GM18907 (cell line): ENCODE measurements at regions not wholly inside any gene's neighbourhood (a gene's known extent, or its start where the extent isn't known, plus 50 kb on each side); places are given as distances from the start of the nearest gene placed in this dataset.
"Not testable (repeated sequence)": the region's sequence is repeated elsewhere in the genome, so short reads cannot be mapped to it uniquely, and the experiment has no call there.

Experiments
- ATAC-seq: cut with Tn5 transposase; IDR thresholded peaks from one replicate; pipeline ENCODE4 v1.9.1; 2021; ENCODE audit warnings: mild to moderate bottlenecking, moderate library complexity; ENCODE audit not compliant: unreplicated experiment

- no peak for ATAC-seq
These were observed 140.1 kb upstream of the JCAD start for GRCh38 chr10:30199376-30200016.

GRCh38 chr10:30197186-30197585 lies 137.8 kb upstream of the JCAD start:
- no peak for ATAC-seq

- not testable (repeated sequence) for ATAC-seq
These were observed 137.2 kb upstream of the JCAD start for GRCh38 chr10:30196559-30196958.

- no peak for ATAC-seq
These were observed 133.6 kb upstream of the JCAD start for GRCh38 chr10:30192846-30193608.

DNA sequence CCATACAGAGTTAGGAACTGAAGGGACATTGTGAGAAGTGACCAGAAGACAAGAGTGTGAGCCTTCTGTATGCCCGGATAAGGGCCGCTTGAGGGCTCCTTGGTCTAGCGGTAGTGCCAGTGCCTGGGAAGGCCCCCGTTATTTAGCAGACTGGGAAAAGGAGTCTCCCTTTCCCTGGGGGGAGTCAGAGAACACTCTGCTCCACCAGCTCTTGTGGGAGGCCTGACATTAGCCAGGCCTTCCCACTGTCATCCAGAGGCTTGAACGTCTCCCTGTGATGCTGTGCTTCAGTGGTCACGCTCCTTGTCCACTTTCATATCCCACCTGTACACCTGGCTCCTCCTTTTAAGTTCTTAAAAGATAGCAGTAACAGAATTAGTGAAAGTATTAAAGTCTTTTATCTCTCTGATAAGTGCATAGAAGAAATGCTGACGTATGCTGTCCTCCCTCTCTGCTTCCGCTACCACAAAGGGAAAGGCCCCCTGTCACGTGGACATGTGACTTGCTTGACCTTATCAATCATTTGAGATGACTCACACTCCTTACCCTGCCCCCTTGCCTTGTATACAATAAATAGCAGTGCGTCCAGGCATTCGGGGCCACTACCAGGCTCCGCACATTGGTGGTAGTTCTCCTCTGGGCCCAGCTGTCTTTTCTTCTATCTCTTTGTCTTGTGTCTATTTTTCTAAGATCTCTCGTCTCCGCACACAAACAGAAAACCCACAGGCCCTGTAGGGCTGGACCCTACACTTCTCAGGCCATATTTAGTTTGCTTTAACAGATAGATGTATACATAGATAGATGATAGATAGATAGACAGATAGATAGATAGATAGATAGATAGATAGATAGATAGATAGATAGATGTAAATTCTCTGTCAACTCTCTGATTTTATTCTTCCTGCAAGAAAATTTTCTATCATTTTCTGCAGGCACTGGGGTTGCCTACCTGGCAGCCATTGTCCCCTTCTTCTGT lies 131.5 kb upstream of the JCAD start:
- no peak for ATAC-seq

- ATAC-seq, result no peak
These were observed 129.8 kb upstream of the JCAD start for GRCh38 chr10:30189238-30189580.

- no peak for ATAC-seq
These were observed 129.3 kb upstream of the JCAD start for GRCh38 chr10:30188556-30189237.

- no peak for ATAC-seq
These were observed 128.7 kb upstream of the JCAD start for GRCh38 chr10:30188101-30188500.

DNA sequence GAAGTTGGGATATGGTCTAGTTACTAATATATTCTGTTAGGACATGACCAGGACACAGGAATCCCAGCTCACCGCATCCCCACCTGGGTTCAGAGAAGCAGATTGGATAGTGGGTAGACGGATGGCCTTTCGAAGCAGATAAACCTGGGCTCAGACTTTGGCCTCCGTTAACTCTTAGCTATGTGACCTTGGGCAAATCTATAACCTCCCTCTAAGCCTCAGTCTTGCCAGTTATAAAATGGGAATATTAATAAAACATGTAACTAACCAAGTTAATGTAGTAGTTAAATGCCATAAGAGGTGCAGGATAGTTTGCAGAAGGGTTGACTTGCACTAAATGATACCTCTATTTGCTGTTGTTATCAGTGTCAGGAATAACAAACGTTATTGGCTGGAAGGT lies 127.6 kb upstream of the JCAD start:
- peak; percentile 13 for ATAC-seq

- ATAC-seq, result peak; percentile 51
These were observed 127.0 kb upstream of the JCAD start for GRCh38 chr10:30186371-30186875.

DNA sequence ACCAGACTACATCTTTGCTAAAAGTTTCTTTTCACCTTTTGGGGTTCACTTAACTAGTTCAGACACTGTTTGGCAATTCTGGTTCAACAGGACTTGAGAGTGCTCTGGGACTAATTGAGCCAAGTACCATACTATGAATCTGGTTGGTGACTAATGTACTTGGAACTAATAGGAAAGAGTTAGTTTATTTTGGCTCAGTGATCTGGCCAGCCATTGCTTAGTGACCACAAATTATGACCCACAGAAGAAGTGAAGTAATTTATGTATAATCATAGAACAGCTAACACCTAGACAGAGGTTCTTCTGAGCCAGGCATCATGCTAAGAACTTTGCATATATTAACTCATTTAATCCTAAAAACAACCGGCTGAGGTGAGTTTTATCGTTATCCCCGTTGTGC lies 126.5 kb upstream of the JCAD start:
- no peak for ATAC-seq

DNA sequence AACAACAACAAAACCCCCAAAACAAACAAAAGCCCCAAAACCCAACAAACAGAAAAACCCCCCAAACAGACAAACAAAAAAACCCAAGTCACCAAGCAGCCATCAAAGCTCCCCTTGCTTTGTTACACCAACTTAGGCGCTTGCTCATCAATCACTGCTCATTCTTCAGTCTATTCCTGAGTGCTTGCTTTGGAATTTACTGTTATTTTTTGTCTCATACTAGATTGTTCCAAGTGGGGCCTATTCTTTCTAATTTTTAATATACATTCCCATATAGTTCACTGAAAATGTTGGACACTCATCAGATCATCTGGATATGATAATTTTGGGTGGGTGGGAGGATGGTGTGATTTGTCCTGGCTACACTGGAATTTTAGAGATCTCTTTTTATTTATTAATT lies 126.0 kb upstream of the JCAD start:
- ATAC-seq, result no peak

GRCh38 chr10:30184397-30185033 lies 125.1 kb upstream of the JCAD start:
- ATAC-seq, result no peak

DNA sequence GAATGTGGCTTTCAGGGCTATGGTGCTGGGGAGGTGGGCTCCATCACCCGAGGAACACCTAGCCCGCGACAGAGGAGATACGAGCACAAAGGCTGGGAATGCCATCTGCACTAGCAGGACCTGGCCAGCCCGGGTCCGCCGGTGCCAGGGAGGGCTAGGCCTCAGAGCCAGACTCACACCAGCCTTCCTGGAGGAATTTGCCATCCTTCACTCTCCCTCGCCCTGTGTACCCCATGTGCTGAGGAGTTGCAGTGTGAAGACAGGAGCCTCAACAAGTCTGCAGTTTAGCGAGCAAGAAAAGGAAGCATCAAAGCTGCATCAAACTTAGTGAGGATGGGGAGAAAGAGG lies 123.6 kb upstream of the JCAD start:
- no peak for ATAC-seq

DNA sequence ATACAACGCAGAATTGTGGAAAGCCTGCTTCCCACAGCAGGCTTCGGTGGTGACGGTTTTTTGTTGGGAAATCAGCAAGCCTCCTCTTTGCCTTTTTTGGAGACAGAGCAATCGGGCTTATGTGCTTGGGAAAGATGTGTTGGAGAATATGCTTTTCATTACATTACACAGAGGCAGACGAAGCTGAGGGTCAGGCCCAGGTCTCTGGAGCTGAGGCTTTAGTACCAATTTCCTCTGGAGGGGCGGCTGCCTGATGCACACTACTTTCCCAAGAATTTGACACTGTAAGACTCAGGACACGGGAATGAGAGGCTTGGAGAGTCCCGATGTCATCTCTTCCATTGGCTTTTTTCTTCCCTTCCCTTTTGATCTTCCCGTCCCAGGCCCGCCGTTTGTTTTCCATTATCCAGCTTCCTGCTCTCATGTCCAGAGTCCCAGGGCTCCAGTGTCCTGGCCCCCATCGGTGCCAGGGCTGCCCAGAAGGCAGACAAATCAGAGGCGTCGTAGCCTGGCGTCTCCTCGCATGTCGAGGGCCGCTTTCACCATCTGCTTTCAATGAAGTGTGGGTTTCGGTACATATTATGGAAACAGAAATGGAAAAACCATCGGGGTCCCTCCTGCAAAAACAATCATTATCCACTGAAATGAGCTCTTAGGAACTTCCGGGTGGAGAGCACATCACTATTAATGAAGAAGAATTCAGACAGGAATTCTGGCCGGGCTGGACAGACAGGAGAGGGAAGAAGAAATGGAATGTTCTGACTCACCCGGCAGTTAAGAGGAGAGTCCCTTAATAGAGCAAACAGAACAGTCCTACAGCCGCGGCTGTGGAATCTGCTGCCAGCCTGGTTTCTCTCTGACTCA lies 123.0 kb upstream of the JCAD start:
- no peak for ATAC-seq

DNA sequence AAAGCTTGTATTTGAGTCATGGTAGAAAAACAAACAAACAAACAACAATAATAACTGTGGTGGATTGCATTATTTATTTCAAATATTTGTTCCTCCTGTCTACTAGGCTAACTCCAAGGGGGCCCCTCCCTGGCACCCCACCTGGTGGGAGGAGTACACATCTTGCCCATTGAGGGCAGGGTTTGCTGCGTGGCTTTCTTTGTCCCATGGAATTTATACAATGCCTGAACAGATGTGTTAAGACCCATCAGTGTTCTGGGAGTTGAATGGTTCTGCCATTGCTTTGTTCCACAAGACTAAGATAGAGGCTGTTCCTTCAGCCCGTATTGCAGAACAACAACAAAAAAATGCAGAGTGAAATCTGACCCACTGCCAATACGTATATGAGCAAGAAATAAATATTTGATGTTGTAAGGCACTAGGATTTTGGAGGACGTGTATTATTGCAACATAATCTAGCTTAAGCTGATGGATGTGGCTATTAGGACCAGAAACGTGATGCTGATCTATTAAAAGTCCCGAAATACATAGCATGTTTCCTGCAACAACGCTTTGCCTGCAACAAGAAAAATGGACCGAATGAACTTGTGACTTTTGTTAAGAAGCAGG lies 119.1 kb upstream of the JCAD start:
- ATAC-seq, result no peak

- ATAC-seq, result no peak
These were observed 117.6 kb upstream of the JCAD start for GRCh38 chr10:30176776-30177533.

GRCh38 chr10:30176182-30176581 lies 116.8 kb upstream of the JCAD start:
- no peak for ATAC-seq
